OCI-LY3 (cell line): ENCODE measurements at regions not wholly inside any gene's neighbourhood (a gene's known extent, or its start where the extent isn't known, plus 50 kb on each side); places are given as distances from the start of the nearest gene placed in this dataset.

ENCODE experiments used
- H2AFZ ChIP-seq: fragments of 200-600, 300-600 bp; shearing (Covaris generic); 2 replicates; pipeline ENCODE4 v1.6.0; 2014; ENCODE audit warnings: antibody characterized with exemption, low read depth, low read length
- H3K27ac ChIP-seq: fragments of 200-600, 300-600 bp; sonication (generic); 2 replicates; pipeline ENCODE4 v1.5.1; 2014; ENCODE audit warnings: mild to moderate bottlenecking, low read length, moderate library complexity, mixed read lengths
- H3K27me3 ChIP-seq: fragments of 200-600, 300-600 bp; sonication (generic); 2 replicates; pipeline ENCODE4 v1.6.1; 2014; ENCODE audit warnings: low read depth, low read length, mixed read lengths
- H3K36me3 ChIP-seq: fragments of 200-600, 300-600 bp; sonication (generic); replicated peaks from 2 replicates; pipeline ENCODE3; 2014; ENCODE audit warnings: low read depth, low read length, mixed read lengths
- H3K4me1 ChIP-seq: fragments of 300-600, 200-600 bp; sonication (generic); 2 replicates; pipeline ENCODE4 v1.6.1; 2014; ENCODE audit warnings: low read length, mixed read lengths
- H3K4me2 ChIP-seq: fragments of 200-600, 300-600 bp; sonication (generic); 2 replicates; pipeline ENCODE4 v1.6.1; 2014; ENCODE audit warnings: low read length, mixed read lengths
- H3K4me3 ChIP-seq: fragments of 300-600, 200-600 bp; sonication (generic); 2 replicates; pipeline ENCODE4 v1.5.1; 2014; ENCODE audit warnings: antibody characterized with exemption, mild to moderate bottlenecking, low read length, moderate library complexity
- H3K79me2 ChIP-seq: fragments of 300-600, 200-600 bp; shearing (Covaris generic); 2 replicates; pipeline ENCODE4 v1.6.1; 2014; ENCODE audit warnings: mild to moderate bottlenecking, low read length, mixed read lengths
- H3K9ac ChIP-seq: fragments of 300-600, 200-600 bp; shearing (Covaris generic); 2 replicates; pipeline ENCODE4 v1.6.0; 2014; ENCODE audit warnings: mild to moderate bottlenecking, low read length, moderate library complexity
- H3K9me3 ChIP-seq: fragments of 200-600, 300-600 bp; shearing (Covaris generic); 2 replicates; pipeline ENCODE4 v1.6.1; 2014; ENCODE audit warnings: low read length, mixed read lengths; ENCODE audit not compliant: insufficient read depth
- H4K20me1 ChIP-seq: fragments of 200-600, 300-600 bp; sonication (generic); 2 replicates; pipeline ENCODE4 v1.6.1; 2016; ENCODE audit warnings: low read length, mixed read lengths; ENCODE audit not compliant: insufficient read depth
- EZH2phosphoT487 ChIP-seq: fragments of 200-600 bp; shearing (Covaris generic); IDR thresholded peaks from 2 replicates; pipeline ENCODE4 v1.6.1; 2018; ENCODE audit warnings: antibody characterized with exemption, mixed run types, low read depth
- TF ChIP-seq, protein P1 (sequence below): fragments of 200-600, 300-600 bp; sonication (generic); IDR thresholded peaks from 2 replicates; pipeline ENCODE4 v1.5.1; 2014; ENCODE audit warnings: antibody characterized with exemption, low read length, low read depth

DNA sequence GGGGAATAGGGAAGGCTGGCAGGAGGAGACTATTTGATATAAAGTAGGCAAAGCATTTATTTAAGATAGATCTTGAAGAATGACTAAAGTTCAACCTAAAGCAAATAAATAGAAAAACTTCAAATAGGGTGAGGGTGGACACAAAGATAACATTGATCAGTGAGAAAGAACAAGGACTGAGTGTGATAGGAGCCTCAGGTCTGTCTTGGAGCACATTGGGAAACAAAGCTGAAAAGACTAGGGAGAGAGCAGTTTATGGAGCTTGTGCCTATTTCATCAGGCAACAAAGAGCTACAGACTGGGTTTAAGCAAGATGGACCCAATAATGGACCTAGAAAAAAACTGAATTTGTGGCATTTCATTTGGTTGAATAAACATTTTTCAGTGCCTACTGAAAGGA is 425.6 kb downstream of the SMARCA1 start:
- no peak overlapping the region for H3K4me3 ChIP-seq
- TF ChIP-seq, protein P1, sequence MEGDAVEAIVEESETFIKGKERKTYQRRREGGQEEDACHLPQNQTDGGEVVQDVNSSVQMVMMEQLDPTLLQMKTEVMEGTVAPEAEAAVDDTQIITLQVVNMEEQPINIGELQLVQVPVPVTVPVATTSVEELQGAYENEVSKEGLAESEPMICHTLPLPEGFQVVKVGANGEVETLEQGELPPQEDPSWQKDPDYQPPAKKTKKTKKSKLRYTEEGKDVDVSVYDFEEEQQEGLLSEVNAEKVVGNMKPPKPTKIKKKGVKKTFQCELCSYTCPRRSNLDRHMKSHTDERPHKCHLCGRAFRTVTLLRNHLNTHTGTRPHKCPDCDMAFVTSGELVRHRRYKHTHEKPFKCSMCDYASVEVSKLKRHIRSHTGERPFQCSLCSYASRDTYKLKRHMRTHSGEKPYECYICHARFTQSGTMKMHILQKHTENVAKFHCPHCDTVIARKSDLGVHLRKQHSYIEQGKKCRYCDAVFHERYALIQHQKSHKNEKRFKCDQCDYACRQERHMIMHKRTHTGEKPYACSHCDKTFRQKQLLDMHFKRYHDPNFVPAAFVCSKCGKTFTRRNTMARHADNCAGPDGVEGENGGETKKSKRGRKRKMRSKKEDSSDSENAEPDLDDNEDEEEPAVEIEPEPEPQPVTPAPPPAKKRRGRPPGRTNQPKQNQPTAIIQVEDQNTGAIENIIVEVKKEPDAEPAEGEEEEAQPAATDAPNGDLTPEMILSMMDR, result no peak
- no peak for TF ChIP-seq EZH2phosphoT487
- no peaks in the 10 kb centered on the region for H3K4me1 ChIP-seq

DNA sequence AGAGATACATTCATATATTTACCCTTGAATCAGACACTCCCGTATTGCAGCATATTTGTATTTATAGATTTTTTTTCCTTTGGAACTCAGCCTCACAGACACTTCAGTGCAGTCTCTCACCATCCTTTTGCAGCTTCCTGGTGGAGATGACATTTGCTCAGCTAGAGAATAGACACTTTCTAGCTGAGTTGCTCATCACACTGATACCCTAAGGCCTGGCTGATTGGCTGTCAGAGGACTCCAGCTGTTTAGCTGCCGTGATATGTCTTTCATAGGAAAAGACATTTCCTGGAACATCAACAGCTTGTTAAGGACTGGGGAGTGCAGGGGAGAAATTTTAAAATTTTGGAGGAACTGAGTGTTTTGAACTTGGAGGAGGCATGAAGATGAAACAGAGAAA is 429.6 kb downstream of the SMARCA1 start:
- Histone ChIP-seq H3K27ac (no peak overlapping the region), H4K20me1 (no peaks in the 10 kb centered on the region), H3K27me3 (no peaks in the 10 kb centered on the region), H3K4me3 (no peak overlapping the region), H3K4me1 (peaks cover 21% of the 10 kb centered on the region), H2AFZ (no peak overlapping the region), H3K36me3 (no peaks in the 10 kb centered on the region), H3K9me3 (no peaks in the 10 kb centered on the region; the same call in 1 of the 2 replicates), H3K79me2 (no peaks in the 10 kb centered on the region), H3K4me2 (no peak overlapping the region), H3K9ac (no peak overlapping the region)
- TF ChIP-seq, protein P1, result no peak
- TF ChIP-seq EZH2phosphoT487, result no peak

More for the DNA sequence above, 425.6 kb downstream of the SMARCA1 start:
- H4K20me1 ChIP-seq, result no peaks in the 10 kb centered on the region
- H3K27me3 ChIP-seq, result no peaks in the 10 kb centered on the region
- no peaks in the 10 kb centered on the region for H3K36me3 ChIP-seq
- H3K79me2 ChIP-seq, result no peaks in the 10 kb centered on the region
- H3K4me2 ChIP-seq, result no peak overlapping the region
- H2AFZ ChIP-seq, result no peak overlapping the region
- H3K9ac ChIP-seq, result no peak overlapping the region
- no peak overlapping the region for H3K27ac ChIP-seq
- no peaks in the 10 kb centered on the region for H3K9me3 ChIP-seq

DNA sequence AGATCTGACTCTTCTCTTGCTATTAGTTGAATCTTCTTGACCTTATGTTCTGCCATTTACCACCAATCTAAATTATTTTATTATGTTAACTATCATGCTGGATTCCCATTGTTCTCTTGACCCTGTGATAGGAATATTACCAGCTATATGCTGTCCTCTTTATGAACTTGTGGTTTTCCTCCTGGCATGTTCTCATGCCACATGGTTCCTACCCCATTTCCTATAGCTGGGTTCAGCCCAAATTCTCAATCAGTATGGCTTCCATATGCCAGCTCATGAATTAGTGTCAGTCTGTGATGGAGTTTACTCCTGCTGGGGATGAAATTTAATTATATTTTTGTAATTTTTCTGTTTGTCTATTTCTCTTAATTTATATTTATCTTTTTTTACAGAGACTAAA is 430.5 kb downstream of the SMARCA1 start:
- no peak for TF ChIP-seq EZH2phosphoT487
- TF ChIP-seq, protein P1, result no peak
- H4K20me1 ChIP-seq, result no peaks in the 10 kb centered on the region
- no peak overlapping the region for H3K4me3 ChIP-seq
- H3K27me3 ChIP-seq, result no peaks in the 10 kb centered on the region
- H3K9me3 ChIP-seq, result no peaks in the 10 kb centered on the region; the same call in 1 of the 2 replicates
- H3K27ac ChIP-seq, result no peak overlapping the region
- no peaks in the 10 kb centered on the region for H3K79me2 ChIP-seq
- H3K4me1 ChIP-seq, result peaks cover 21% of the 10 kb centered on the region
- no peak overlapping the region for H3K9ac ChIP-seq
- H3K4me2 ChIP-seq, result no peak overlapping the region
- H2AFZ ChIP-seq, result no peak overlapping the region
- no peaks in the 10 kb centered on the region for H3K36me3 ChIP-seq

DNA sequence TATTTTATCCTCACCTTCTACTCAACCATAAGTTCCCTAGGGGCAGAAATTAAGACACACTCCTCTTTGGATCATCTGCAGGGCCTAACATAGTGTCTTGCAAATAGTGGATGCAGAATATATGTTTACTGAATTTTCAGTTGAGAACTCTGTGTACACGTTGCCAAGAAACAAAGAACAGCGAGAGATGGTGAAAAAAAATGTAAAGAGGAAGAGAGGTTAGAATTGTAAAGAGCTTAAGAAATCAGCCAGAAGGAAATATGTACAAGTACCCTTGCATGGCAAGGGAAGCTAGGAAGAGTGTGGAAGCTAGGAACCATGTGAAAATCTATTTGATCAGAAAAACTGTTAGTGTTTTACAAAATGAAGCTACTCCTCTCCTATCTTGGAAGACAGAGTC is 431.0 kb downstream of the SMARCA1 start:
- Histone ChIP-seq H3K79me2 (no peaks in the 10 kb centered on the region), H3K4me1 (peaks cover 21% of the 10 kb centered on the region), H3K36me3 (no peaks in the 10 kb centered on the region), H3K27me3 (no peaks in the 10 kb centered on the region), H4K20me1 (no peaks in the 10 kb centered on the region), H3K9me3 (no peaks in the 10 kb centered on the region; the same call in 1 of the 2 replicates), H3K4me3 (no peak overlapping the region), H3K9ac (no peak overlapping the region), H2AFZ (no peak overlapping the region), H3K27ac (no peak overlapping the region), H3K4me2 (no peak overlapping the region)
- TF ChIP-seq EZH2phosphoT487, result no peak
- TF ChIP-seq, protein P1, result no peak
